AG04449 (cell line): ENCODE measurements at regions not wholly inside any gene's neighbourhood (a gene's known extent, or its start where the extent isn't known, plus 50 kb on each side); places are given as distances from the start of the nearest gene placed in this dataset.

Experiments used
- CTCF ChIA-PET: fragments of 350-600 bp; formaldehyde crosslinking; extraction: SDS; loops from one replicate; lab custom pipeline; 2021; ENCODE audit warnings: antibody characterized with exemption; lab: Yijun Ruan, JAX
- POLR2A ChIA-PET: fragments of 400-600, 350-600 bp; formaldehyde crosslinking; extraction: SDS; loops from one replicate; lab custom pipeline; 2020; ENCODE audit warnings: antibody characterized with exemption, inconsistent platforms; lab: Yijun Ruan, JAX
- DNase-seq: peaks from one replicate; pipeline ENCODE4 v3.0.0-alpha.2; 2010; ENCODE audit warnings: low read depth, low spot score
- H3K4me3 ChIP-seq: 2 replicates; pipeline ENCODE4 v1.5.1; 2011; ENCODE audit warnings: low read depth, mild to moderate bottlenecking, control low read depth, low read length
- TF ChIP-seq, protein P1 (sequence below): IDR thresholded peaks from one replicate; pipeline ENCODE4 v1.5.1; 2011; ENCODE audit warnings: mild to moderate bottlenecking, moderate library complexity, low read length, control low read depth, inconsistent platforms; ENCODE audit not compliant: insufficient read depth; ENCODE audit errors: missing control alignments

DNA sequence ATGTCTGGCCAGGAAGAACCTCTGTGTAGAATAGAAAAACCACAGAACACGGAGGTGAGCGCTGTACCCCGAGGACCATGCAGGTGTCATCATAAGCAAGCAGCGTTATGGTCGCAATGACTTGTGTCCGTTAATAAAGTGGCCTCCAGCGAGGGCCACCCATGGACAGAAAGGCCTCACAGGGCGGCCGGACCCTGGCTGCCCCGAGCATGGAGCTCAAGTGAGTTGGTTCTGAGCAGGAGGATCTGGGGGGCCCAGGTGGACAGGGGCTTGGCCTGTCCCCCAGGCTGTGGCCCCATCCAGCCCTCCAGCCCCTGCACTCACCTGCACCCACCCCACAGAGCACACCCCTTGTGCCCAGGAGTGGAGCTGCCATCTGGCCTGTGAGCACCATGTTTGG, 133.8 kb downstream of the BRD1 start:
- no peak overlapping the region for H3K4me3 ChIP-seq
- ChIA-PET POLR2A (no interaction called here), CTCF (no interaction called here)
- TF ChIP-seq, protein P1, sequence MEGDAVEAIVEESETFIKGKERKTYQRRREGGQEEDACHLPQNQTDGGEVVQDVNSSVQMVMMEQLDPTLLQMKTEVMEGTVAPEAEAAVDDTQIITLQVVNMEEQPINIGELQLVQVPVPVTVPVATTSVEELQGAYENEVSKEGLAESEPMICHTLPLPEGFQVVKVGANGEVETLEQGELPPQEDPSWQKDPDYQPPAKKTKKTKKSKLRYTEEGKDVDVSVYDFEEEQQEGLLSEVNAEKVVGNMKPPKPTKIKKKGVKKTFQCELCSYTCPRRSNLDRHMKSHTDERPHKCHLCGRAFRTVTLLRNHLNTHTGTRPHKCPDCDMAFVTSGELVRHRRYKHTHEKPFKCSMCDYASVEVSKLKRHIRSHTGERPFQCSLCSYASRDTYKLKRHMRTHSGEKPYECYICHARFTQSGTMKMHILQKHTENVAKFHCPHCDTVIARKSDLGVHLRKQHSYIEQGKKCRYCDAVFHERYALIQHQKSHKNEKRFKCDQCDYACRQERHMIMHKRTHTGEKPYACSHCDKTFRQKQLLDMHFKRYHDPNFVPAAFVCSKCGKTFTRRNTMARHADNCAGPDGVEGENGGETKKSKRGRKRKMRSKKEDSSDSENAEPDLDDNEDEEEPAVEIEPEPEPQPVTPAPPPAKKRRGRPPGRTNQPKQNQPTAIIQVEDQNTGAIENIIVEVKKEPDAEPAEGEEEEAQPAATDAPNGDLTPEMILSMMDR = no peak
- DNase-seq = no peak

DNA sequence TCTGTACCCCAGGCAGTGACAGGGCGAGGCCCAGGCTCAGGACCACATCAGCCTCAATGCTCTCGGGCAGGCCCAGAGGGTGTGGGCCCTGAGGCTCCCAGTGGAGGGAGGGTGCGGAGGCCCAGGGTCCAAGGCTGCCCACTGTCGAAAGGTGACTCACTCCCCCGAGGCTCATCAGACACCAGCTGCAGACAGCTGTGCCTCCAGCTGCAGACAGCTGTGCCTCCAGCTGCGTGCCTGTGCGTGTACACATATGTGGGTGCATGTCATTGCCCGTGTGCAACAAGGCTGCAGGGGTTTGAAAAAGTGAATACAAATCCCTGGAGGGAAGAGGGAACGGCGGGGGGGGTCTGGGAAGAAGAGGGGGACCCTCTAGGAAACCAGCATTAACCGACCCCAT, 134.3 kb downstream of the BRD1 start:
- CTCF ChIA-PET = no interaction called here
- no peak overlapping the region for H3K4me3 ChIP-seq
- POLR2A ChIA-PET = no interaction called here
- TF ChIP-seq, protein P1 = no peak
- DNase-seq = no peak

DNA sequence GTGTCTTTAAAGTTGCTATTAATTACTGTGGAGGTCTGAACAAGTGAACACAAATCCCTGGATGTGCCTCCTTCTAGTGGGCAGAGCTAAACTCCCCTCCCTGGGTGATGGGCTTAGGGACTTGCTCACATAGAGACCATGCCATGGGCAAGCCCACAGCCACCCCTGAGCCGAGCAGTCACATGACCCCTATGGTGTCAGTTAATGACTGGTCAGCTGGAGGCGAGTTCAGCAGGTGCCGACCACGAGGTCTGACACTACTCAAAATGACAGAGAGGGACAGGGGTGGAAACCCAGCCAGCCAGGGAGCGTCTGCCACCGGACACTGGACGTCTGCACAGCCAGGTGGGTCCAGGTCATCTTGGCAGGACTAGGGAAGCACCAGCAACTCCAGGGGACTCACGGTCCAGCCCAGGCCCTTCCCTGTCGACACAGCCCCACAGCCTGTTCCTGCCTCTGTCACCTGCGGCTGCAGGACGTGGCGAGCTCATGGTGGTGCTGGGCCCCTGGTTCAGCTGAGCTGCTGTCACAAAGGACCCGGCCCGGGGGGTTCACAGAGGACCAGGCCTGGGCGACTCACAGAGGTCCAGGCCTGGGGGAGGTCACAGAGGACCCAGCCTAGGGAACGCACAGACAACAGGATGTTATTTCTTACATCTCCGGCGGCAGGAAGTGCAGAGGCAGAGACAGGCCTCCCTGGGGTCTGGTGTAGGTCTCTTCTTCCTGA, 135.0 kb downstream of the BRD1 start:
- TF ChIP-seq, protein P1 = no peak
- H3K4me3 ChIP-seq = no peak overlapping the region
- ChIA-PET POLR2A (no interaction called here), CTCF (no interaction called here)
- DNase-seq = no peak

DNA sequence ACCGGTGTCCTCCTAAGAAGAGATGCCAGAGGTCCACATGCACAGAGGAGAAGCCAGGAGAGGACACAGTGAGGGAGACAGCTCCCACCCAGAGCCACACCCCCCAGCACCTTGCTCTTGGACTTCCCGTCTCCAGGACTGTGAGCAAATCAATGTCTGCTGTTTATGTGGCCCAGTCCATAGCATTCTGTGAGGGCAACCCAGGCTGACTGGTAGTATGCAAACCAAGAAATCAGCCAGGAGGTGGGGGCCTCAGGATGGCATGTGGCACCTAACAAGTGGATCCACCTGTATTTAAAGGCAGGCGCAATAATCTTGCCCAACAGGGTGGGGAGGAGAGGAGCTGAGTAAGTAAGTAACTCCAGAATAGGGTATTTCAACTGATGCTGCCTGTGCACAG, 136.4 kb downstream of the BRD1 start:
- ChIA-PET CTCF (no interaction called here), POLR2A (no interaction called here)
- TF ChIP-seq, protein P1 = no peak

DNA sequence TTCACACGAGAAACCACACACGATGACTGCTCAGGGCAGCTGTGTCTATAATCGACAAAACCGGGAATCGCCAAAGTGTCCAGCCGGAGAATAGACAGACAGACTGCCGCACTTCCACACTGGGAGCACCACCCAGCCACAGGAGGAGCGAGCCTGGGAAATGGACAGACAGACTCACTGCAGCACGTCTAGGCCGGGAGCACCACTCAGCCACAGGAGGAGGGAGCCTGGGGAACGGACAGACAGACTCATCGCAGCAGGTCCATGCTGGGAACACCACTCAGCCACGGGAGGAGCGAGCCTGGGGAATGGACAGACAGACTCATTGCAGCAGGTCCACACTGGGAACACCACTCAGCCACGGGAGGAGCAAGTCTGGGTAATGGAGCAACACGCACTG, 137.2 kb downstream of the BRD1 start:
- ChIA-PET POLR2A (no interaction called here), CTCF (no interaction called here)
- TF ChIP-seq, protein P1 = no peak
- H3K4me3 ChIP-seq = no peak overlapping the region
- no peak for DNase-seq

More for the DNA sequence above, 136.4 kb downstream of the BRD1 start:
- H3K4me3 ChIP-seq = no peak overlapping the region
- no peak for DNase-seq

DNA sequence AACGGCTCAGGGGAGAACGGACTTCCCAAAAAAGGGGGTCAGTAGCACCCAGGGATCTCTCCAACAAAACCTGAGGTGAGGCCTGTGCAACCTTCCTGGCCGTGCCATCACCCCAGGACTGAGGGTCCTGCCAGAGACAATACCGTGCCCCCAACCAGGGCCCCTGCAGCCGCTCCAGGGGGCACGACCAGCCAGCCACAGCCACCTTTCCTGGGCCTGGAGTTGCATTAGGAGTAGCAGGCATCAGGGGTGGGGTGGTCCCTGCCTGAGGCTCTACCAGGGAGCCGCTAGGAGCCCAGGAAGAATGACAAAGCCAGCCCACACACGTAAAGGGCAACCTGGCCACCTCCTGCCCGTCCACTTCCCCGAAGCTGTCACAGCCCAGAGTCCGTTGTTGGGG, 137.8 kb downstream of the BRD1 start:
- ChIA-PET CTCF (no interaction called here), POLR2A (no interaction called here)
- no peak overlapping the region for H3K4me3 ChIP-seq
- no peak for DNase-seq
- TF ChIP-seq, protein P1 = no peak
